ENCODE measurements at regions not wholly inside any gene's neighbourhood (a gene's known extent, or its start where the extent isn't known, plus 50 kb on each side); places are given as distances from the start of the nearest gene placed in this dataset.

DNA sequence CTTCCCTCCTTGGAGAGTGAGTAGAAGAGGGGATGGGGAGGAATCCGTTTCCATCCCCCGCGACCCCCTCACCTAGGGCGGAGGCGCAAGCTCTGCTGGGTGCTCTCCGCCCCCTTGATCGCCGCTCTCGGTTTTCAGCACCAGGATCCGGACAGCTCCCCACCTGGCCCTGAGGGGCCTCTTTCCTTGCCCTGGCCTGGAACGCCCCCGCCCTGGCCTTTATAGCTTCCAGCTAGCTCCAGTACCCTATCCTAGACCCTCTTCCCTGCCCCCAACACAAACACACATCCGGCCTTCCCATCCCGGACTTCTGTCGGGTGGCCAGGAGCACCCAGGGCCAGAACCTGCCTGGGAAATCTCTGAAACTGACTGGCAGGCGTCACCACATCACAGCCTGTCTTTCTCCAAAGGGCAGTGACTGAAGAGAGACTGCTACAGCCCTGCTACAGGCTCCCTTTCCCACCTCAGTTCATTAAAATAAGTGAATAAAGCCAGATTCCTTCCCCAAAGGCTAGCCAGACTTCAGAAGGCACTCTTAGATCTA lies 72.3 kb upstream of the LEP start:
- DNase-seq, result no peak

DNA sequence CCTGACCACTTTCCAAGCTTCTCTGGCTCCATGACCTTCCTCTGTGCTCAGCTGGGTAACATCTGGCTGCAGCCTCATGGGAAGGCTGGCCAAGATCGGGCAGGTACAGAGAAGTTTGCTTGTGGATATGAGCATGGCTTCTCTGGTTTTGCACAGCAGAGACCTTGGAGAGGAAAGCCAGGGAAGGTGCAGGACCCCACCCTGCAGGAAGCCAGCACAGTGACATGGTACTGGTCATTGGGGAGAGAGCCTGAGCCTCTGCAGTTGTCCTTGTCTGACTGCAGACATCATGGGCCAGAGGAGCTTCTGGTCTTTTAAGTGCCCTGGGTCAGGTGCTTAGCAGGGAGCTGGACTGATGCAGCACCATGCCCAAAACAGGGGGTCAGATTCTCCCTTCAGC lies 70.6 kb upstream of the LEP start:
- DNase-seq, result no peak

DNA sequence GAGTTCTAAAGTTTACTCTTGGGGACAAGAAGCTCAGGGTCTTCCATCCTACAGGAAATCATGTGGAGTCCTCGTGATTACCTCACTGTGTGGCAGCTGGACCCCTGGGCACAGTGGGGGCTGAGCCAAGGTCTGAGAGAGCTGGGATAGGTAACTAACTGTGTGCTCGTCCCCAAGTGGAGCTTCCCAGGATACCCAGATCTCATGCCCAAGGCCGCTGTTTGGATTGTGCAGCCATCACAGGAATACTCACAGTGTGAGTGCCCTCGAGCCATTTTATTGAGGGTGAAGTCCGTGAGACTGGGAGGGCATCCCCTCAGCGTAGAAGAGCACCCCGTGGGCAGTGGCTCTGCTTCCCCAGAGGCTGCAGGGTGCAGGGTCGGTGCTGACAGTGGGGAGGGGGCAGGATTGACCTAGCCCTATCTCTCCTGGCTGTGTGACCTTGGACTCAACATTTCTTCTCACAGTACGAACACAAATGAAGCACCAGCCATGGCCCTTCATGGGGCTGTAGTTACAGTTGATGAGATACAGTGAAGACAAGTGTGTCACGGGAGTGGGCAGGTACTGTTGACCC lies 69.6 kb upstream of the LEP start:
- DNase-seq, result no peak

DNA sequence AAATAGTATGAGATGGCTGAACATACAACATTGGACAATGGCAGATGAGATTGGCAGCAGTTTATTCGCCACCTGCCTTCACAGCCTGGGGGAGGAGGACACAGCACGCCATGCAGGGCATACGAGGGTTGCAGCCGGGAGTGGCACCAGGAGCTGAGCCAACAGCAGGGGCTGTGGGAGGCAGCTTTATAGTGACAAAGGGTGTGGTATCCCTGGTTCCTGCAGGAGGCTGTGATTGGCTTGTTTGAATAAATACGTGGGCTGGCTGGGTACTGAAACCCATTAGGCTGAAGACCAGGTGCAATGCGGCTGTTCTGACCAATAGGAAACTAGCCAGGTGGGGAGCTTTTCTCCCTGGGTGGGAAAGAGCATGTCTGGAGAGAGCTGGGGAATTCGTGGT lies 68.9 kb upstream of the LEP start:
- DNase-seq, result peak; percentile 19

DNA sequence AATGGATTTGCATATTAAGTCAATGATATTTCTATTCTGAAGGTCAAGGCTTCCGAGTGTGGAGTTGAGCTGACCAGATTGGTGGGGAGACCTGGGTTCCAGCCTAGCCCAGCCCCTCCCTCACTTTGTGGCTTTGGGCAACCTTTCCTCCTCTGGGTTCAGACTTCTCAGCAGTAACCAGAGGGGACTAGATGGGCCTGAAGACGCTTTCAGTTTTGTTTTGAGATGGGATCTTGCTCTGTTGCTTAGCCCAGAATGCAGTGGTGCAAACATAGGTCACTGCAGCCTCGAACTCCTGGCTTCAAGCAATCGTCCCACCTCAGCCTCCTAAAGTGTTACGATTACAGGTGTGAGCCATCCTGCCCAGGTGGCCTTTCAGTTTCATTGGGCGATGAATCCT lies 68.1 kb upstream of the LEP start:
- no peak for DNase-seq

DNA sequence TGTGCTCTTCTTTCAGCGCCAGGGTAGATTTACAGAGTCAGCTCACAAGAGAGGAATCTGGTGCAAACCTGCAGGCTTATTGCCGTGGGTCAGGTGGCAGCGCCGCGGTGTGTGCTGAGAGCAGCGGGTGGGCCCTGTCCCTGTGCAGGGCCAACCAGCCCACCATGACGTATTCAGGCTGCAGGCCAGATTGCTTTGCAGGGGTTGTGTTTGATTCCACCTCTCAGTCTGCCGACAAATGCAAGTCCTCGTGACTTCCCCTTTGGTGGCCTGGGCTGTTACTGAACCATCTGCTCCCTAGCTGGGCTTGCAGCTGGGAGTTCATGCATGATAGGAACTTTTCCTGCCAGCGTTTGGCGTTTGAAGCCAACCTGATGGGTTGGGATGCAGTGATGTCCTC lies 66.7 kb upstream of the LEP start:
- DNase-seq, result no peak

DNA sequence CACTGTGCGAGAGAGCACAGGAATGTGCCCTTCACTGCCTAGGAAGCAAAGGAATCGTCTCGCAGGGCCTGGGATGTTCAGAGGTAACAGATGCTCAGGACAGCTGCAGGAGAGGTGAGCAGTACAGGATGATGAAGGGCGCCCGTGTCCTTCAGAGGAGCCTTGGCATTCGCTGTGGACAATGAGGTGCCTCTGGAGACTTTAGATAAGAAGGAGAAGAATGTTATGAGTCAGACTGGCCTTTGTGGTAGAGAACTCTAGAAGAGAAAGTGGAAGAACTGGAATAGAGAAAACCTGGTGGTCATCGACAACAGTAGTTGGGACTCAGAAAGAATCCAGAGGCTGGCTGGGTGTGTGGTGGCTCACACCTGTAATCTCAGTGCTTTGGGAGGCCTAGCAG lies 64.4 kb upstream of the LEP start:
- no peak for DNase-seq

DNA sequence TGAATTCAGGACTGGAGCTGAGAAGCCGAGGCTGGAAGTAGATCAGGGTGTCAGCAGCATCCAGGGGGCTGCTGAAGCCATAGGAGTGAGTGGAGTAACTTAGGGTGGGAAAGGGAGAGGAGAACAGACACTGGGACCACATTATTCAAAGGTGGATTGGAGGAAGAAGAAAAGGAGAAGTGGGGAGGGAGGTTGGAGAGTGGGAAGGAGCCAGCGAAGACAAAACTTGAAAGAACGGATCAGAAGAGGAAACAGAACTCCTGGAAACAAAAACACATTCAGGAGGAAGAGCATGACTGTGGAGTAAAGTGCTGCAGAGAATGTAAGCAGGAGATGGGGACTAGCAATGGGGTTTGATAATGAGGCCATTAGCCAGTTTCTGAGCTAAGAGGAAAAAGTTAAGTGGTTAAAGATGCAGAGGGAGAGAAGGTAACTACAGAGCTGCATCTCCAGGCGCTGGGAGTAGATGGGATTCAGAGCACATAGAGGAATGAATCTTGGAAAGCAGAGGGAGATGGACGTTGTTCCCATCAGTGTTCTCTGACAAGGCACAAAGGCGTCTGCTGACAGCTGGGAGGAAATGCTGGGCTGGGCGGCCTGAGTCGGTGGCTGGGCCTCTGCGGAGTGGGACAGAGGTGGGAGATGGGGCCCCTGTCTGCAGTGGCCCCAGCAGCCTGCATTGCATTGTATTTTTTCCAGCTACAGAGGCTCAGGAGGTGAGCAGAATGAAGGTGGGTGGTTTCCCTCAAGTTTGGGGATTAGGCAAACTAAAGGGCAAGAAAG lies 63.1 kb upstream of the LEP start:
- DNase-seq, result no peak

DNA sequence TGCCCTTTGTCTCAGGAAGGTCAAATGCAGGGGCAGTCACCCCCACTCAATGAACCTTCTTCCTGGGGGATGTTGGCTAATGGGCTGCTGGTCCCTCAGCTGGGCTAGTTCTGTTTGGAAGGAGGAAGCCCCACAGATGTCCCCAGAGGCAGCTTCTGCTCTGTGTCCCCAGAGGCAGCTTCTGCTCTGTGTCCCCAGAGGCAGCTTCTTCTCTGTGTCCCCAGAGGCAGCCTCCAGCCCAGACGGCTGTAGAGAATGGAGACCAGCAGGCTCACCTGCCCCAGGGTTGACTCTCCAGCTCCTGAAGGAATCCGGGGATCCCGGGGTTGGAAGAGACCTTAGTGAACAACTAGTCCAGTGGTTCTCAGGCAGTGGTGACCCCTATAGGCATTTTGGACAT lies 62.5 kb upstream of the LEP start:
- no peak for DNase-seq

DNA sequence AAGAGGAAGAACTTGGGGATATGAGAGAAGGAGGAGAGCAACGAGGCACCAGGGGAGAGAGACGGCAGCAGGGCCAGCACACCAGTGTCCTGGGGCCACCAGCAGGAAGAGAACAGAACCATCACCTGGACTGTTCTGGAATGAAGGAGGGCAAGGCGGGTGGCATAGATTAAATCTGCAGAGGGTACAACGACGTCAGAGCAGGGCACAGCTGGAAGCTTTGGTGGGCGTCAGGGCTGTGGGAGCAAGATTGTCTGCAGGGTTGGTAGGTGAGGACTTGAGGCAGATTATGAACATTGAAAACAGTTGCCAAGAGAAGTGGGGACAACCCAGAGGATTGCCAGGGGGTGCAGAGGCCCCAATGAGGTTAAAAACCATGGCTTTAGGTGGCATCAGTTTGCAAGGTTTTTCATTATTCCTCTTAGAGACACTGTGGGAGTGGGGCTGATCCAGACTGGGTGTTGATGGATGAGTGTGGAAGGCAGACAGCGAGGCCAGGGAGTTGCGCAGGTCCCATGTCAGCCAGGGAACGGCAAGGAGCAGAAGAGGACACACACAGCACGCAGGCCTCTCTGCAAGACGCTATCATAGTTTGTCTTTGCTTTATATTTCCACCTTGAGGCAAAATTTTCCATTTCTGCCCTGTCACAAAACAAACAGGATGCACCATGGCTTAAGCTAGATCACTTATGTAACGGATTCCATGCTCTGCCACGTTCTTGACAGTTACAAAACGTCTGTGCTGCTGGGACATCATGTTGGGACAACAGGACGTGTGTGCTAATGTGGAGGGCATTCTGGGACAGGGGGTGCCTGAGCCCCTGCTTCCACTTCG lies 52.5 kb upstream of the LEP start:
- DNase-seq, result no peak

DNA sequence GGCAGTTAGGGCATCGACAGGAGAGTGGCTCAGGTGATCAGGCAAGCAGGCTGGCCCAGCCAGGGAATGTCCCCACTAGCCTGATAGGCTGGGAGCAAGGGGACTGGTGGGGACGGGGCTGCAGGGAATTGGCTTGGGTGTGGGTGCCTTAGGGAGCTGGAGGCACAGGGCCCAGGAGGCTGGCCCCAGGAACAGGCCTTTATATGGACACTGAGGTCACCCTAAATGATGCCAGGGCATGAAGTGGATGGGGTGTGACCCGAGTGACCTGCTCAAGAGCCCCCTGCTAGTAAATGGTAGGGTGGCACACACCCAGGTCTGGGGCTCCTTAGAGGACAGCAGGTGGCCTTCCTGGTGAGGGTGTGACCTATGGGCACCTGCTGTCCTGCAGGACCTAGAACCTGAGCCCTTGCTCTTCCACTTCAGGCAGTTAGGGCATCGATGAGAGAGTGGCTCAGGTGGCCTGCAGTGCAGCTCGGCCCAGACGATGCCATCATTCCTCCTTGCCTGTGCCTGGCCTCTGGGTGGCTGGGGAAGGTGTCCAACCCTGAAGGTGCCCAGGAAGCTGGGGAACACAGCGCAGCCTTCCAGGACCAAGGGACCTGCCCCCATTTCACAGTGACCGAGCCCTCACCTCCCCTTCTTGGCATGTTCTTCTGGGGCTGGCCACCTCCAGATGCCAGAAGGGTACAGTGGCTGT lies 51.7 kb upstream of the LEP start:
- no peak for DNase-seq

DNA sequence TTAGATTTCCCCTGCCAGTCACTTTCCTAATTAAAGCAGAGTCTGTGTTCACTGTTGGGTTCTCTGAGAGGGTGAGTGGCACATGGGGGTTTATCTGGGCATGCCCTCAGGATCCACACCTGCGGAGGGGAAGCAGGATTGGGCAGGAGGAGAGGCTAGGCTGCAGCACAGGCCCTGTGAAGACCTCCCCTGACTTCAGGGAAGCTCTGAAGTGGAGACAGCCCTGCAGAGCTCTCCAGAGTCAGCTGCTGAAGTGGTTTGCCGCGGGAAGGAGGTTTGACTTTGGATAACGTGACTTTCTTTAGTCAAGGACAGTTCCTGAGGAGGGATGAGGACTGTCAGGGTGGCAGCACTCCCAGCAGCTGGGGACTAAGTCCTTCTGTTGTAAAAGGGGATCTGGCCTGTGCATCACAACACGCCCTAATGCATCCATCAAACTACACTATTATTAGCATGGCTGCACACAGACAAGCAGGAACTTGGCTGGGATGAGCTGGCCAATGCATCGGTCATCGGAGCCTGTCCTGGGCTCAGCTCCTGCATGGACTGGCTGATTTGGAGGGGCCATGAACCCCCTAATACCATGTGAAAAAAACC lies 50.9 kb upstream of the LEP start:
- DNase-seq, result no peak

DNA sequence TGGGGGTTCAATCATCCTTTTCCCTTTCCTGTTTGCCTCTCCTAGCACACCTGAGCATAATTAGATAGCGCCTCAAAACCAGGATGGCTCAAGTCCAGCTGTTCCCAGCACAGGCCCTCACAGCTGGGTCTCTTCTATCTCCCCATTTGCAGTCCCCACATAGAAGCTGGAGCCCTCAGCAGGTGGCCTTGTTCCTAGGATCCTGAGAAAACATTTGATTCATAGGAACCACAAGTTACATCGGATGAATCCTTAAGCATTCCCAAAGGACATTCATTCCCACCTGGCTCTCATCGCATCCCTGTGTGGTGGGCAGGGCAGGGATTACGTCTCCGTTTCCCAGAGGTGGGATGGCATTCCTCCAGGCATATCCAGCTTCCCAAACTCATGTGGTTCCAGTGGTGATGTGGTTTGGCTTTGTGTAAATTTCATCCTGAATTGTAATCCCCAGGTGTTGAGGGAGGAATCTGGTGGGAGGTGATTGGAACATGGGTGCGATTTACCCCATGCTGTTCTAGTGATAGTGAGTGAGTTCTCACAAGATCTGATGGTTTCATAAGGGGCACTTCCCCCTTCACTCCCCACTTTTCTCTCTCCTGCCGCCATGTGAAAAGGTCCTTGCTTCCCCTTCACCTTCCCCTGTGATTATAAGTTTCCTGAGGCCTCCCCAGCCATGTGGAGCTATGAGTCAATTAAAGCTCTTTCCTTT lies 49.8 kb upstream of the LEP start:
- no peak for DNase-seq
